K562 (cell line): ENCODE measurements at regions not wholly inside any gene's neighbourhood (a gene's known extent, or its start where the extent isn't known, plus 50 kb on each side); places are given as distances from the start of the nearest gene placed in this dataset.

ENCODE experiments used
- CREB1 ChIP-seq, 2 experiments: sonication (generic) in 1 of 2; formaldehyde crosslinking in 1 of 2; IDR thresholded peaks; 2 replicates each; pipeline versions ENCODE4 v1.6.1 to v1.8.0; 2012 to 2022; ENCODE audit warnings: inconsistent platforms in 1 of 2, mild to moderate bottlenecking in 1 of 2, missing genetic modification reagents in 1 of 2, moderate library complexity in 1 of 2
- FOXJ3 ChIP-seq: sonication (generic); formaldehyde crosslinking; IDR thresholded peaks from 2 replicates; pipeline ENCODE4 v1.4.0; 2020; ENCODE audit warnings: mild to moderate bottlenecking, missing genetic modification reagents
- POLR2AphosphoS5 ChIP-seq: IDR thresholded peaks from 2 replicates; pipeline ENCODE4 v1.6.1; 2011; ENCODE audit warnings: mild to moderate bottlenecking, low read depth, low read length, moderate library complexity; ENCODE audit not compliant: control insufficient read depth, insufficient read depth
- SRSF9 ChIP-seq: fragments of 200-400 bp; formaldehyde crosslinking; IDR thresholded peaks from 2 replicates; pipeline ENCODE4 v1.6.1; 2017; ENCODE audit warnings: low read depth, low read length, borderline replicate concordance

- TF ChIP-seq CREB1 (IDR thresholded peaks at IDR 0.05) = no peak
- no peak for TF ChIP-seq CREB1 (CRISPR knock-in tag; IDR thresholded peaks at IDR 0.05)
- TF ChIP-seq POLR2AphosphoS5 = no peak
- TF ChIP-seq FOXJ3 = no peak
- TF ChIP-seq SRSF9 = no peak
Measured at GRCh38 chr6:91710342-91710741, 1123.5 kb upstream of the MAP3K7 start.
